HUES6 (cell line): ENCODE measurements at regions not wholly inside any gene's neighbourhood (a gene's known extent, or its start where the extent isn't known, plus 50 kb on each side); places are given as distances from the start of the nearest gene placed in this dataset.

Experiments used
- H3K27ac ChIP-seq: 2 replicates; pipeline ENCODE4 v1.7.0; 2013; ENCODE audit warnings: low read depth, mild to moderate bottlenecking, low read length, inconsistent platforms
- H3K27me3 ChIP-seq: 2 replicates; pipeline ENCODE4 v1.6.1; 2013; ENCODE audit warnings: low read length; ENCODE audit not compliant: control insufficient read depth, insufficient read depth
- H3K36me3 ChIP-seq: 2 replicates; pipeline ENCODE4 v1.6.1; 2013; ENCODE audit warnings: low read length; ENCODE audit not compliant: control insufficient read depth, insufficient read depth
- H3K4me1 ChIP-seq: 2 replicates; pipeline ENCODE4 v1.6.1; 2013; ENCODE audit warnings: low read length; ENCODE audit not compliant: control insufficient read depth, insufficient read depth
- H3K4me3 ChIP-seq: 2 replicates; pipeline ENCODE4 v1.5.1; 2013; ENCODE audit warnings: low read depth, low read length
- H3K9ac ChIP-seq: one replicate; pipeline ENCODE4 v1.6.1; 2013; ENCODE audit warnings: mild to moderate bottlenecking, low read length
- H3K9me3 ChIP-seq: 2 replicates; pipeline ENCODE4 v1.6.1; 2013; ENCODE audit warnings: low read depth, low read length; ENCODE audit not compliant: control insufficient read depth, insufficient read depth

DNA sequence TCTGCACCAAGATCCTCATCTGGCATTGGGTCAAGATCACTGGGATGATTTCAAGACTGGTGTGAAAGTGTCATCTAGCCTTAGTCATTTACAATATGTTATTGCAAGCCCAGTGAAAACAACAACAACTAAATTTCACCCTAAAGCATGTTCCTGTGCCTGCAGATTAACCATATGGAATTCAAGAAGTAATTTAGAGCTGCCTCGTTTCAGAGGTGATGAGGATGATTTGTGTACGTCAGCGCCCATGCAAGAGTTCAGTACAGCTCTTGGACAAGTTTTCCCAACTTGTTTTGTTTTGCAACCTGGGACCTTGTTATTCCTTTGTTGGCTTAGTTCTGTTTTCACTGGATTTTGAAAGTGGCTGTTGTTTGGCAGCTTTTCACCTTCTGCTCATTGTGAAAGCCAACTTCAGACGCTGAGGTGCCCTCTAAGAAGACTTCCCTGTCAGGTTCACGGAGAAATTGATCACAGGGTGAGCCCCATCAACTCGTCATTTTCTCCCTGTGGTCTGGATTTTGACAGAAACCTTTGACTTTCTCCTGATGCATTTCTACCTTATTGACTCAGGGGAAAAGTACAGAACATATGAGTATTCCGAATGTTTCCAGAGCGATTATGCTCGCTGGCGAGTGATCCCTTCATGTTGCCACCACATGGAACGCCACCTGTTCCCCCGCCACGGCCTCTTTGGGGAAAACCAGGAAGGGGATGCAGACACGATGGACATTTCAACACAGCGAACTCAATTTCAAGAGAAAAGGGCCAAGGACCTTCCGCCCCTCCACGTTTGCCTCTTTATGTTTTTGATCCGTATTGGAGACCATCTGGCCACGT, 85.6 kb downstream of the FOXL1 start:
- H3K4me3 ChIP-seq = no peak overlapping the region
- no peaks in the 10 kb centered on the region for H3K27me3 ChIP-seq
- H3K4me1 ChIP-seq = no peaks in the 10 kb centered on the region; the same call in 1 of the 2 replicates
- H3K27ac ChIP-seq = no peak overlapping the region
- no peaks in the 10 kb centered on the region for H3K36me3 ChIP-seq
- no peak overlapping the region for H3K9ac ChIP-seq
- H3K9me3 ChIP-seq = peaks cover 12% of the 10 kb centered on the region; the same call in 1 of the 2 replicates

DNA sequence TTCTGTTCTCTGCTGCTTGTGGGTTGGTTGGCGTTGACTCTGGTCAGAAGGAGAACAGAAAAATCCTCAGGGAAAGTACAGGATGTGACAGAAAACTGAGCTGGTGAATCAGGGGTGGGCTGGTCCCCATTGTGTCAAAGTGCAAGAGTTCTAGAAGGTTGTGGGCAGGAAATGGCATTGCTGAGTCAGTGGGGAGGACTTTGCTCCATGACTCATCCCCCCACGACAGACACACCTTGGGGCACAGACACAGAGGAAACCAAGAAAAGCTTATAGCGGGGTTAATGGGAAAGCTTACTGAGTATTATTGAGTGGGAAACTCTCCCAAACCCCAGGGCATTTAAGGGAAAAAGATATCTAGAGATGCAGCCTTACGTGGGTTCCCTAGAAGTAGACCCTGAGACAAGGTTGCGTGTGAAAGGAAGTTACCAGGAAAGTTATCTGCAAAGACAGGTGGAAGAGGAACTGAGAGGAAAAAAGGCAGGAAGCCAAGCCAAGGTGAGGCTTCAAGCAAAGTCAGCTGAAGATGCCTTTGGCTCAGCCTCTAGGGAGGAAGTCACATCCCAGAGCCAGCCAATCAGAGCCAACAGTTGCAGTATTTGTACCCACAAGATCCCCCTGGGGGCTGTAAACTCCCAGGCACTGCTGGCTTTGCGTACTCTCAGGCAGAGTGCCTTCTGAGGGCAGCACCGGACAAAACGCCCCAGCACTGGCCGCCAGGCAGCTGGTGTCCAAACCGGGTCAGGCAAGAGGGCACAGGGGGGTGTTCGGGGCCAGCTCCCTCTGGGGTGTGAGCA, 86.4 kb downstream of the FOXL1 start:
- H3K9ac ChIP-seq = no peak overlapping the region
- no peak overlapping the region for H3K27ac ChIP-seq
- H3K9me3 ChIP-seq = peaks cover 12% of the 10 kb centered on the region; the same call in 1 of the 2 replicates
- H3K36me3 ChIP-seq = no peaks in the 10 kb centered on the region
- no peak overlapping the region for H3K4me3 ChIP-seq
- peaks cover 3% of the 10 kb centered on the region; the same call in 1 of the 2 replicates for H3K4me1 ChIP-seq
- no peaks in the 10 kb centered on the region for H3K27me3 ChIP-seq

DNA sequence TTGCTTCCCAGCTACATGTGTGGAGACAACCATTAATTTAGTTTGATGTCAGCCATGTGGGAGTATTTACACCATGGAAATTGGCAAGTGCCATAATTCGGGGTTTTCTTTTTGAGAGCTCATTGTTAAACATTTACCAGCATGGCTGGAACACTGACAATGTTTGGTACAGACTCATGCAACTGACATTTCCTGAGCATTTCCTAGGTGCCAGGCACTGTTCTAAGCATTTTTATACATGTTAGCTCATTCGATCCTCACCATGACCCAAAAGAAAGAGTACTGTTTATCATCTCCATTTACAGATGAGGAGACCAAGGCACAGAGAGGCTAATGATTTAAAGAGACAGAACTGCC, 86.9 kb downstream of the FOXL1 start:
- H3K27me3 ChIP-seq = no peaks in the 10 kb centered on the region
- peaks cover 10% of the 10 kb centered on the region; the same call in 1 of the 2 replicates for H3K9me3 ChIP-seq
- peaks cover 3% of the 10 kb centered on the region; the same call in 1 of the 2 replicates for H3K4me1 ChIP-seq
- no peak overlapping the region for H3K27ac ChIP-seq
- H3K9ac ChIP-seq = no peak overlapping the region
- no peaks in the 10 kb centered on the region for H3K36me3 ChIP-seq
- no peak overlapping the region for H3K4me3 ChIP-seq

DNA sequence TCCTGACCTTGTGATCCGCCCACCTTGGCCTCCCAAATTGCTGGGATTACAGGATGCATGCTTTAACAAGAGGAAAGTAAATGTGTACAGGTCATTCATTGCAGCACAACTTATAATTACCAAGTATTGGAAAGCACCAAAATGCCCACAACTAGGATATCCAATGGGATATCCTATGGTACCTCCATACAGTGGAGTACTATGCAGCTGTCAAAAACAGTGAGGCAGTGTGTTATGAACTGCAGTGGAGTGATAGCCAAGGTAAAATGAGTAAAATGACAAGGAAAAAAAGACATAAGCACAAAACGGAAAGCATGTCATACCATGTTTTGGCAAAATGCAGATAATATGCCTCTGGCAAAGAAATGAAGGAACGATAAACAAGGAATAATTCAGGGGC, 87.6 kb downstream of the FOXL1 start:
- Histone ChIP-seq H3K9me3 (peaks cover 10% of the 10 kb centered on the region; the same call in 1 of the 2 replicates), H3K4me1 (peaks cover 3% of the 10 kb centered on the region; the same call in 1 of the 2 replicates), H3K4me3 (no peak overlapping the region), H3K9ac (no peak overlapping the region), H3K27ac (no peak overlapping the region), H3K27me3 (no peaks in the 10 kb centered on the region), H3K36me3 (no peaks in the 10 kb centered on the region)

DNA sequence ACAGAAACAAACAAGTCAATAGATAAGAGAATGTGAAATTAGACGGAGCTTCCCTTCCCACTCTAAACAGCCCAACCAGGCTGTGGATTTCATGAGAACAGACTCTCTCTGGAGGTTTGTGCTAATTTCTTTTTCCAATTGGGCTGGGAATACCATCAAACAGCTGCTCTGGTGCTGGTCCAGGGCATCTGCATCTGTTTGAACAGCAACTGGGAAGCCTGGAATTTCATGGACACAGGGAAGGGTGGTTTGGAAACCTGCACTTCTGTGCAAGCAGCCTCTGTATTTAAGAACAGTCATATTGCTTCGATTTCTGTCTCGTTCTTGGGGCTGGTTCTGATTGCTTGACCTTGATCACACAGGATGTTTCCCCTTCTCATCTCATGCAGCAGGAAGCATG, 88.7 kb downstream of the FOXL1 start:
- no peak overlapping the region for H3K9ac ChIP-seq
- H3K9me3 ChIP-seq = peaks cover 10% of the 10 kb centered on the region; the same call in 1 of the 2 replicates
- peaks cover 3% of the 10 kb centered on the region; the same call in 1 of the 2 replicates for H3K4me1 ChIP-seq
- H3K36me3 ChIP-seq = no peaks in the 10 kb centered on the region
- no peaks in the 10 kb centered on the region for H3K27me3 ChIP-seq
- no peak overlapping the region for H3K27ac ChIP-seq
- no peak overlapping the region for H3K4me3 ChIP-seq

DNA sequence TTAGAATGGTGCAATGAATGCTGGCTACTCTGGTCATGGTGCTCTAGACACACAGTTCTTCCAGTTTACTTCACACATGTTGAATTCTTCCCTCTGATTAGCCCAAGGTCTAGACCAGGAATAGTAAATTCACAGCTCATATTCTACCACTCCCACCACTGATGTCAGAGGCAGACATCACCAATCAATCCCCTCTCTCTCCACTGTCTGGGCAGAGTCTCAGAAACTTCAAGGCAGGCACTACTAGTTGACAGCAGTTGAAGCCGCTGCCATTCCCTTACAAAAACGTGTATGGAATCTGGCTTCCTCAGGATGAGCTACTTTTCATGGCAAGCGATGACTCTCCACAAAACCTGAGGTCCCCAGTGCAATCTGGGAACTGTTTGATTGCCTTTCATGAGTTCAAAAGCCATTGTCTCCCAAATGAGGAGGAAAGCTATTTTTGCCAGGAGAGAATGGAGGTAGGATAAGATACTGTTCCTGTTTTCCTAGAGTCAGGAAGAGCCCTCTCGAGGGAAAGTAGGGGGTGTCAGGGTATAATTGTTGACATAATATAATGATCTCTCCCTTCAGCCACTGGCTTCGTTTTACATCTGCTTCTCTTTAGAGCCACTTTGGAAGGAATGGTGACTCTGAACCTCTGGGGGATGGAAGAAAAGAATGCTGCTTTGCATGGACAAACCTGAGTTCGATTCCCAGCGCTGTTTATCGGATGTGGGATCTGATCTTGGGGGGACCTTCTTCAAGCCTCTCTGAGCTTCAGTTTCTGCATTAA, 90.0 kb downstream of the FOXL1 start:
- Histone ChIP-seq H3K4me3 (no peak overlapping the region), H3K36me3 (no peaks in the 10 kb centered on the region), H3K4me1 (peaks cover 3% of the 10 kb centered on the region; the same call in 1 of the 2 replicates), H3K9ac (no peak overlapping the region), H3K9me3 (peaks cover 19% of the 10 kb centered on the region), H3K27me3 (no peaks in the 10 kb centered on the region), H3K27ac (no peak overlapping the region)

DNA sequence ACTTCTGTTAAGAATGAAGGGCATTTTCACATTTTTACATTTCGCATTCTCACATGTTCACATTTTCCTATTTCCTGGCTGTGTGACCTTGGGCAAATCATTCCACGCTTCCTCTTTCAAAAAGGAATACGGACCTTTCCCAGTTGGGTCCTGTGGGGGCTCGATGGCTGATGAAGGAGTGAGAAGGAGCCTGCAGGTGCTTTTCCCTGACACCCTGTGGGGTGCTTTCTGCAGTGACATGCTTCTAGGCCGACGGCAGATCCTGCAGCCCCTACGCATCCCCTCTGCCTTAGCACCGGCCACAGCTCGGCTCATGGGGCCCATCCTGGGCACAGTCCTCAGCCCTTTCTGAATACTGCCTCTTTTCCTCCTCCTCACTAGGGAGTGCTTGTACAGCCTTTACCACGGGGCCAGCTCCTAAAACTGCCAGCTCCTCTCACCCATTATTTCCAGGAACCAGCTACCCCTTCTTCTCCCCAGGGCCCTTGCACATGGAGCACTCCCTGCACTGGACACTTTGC, 91.0 kb downstream of the FOXL1 start:
- Histone ChIP-seq H3K9me3 (peaks cover 25% of the 10 kb centered on the region), H3K4me1 (peaks cover 3% of the 10 kb centered on the region; the same call in 1 of the 2 replicates), H3K27me3 (peaks cover 2% of the 10 kb centered on the region; the same call in 1 of the 2 replicates), H3K36me3 (no peaks in the 10 kb centered on the region), H3K4me3 (no peak overlapping the region), H3K27ac (no peak overlapping the region), H3K9ac (no peak overlapping the region)

DNA sequence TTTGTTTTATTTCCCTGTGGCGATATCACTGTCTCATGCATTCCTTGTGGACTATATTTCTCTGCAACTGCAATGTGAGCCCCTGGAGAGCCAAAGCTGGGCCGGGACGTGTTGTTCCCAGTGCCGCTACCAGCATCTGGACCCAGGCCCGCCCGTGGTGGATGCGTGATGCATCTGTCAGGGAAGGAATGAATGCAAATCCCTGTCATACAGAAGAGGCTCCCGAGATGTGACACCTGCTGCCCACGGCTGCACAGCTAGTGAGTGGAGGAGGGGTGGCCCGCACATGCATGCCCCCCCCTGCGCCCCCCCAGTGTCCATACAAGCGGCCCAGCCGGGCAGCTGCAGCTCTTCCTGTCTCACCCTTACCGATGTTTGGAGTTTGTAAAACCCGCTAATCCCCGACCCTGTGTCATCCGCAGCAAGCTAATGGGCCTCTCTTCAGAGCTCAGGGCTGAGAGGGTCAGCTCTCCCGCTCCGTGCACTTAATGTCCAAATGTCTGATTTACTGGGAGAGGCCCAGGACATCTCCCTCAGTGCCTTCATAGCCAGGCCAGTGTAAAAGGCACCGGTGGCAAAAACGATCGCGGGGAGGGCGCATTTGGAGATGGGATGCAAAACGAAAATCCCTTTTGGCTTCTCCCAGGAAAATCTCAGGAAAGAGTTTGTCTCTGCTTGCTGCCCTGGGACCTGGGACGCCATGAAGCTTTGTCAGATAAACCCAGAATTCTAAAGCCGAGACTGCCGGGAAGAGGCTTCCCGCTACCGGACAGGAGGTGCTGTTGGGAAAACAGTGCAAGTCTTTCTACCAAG, 91.8 kb downstream of the FOXL1 start:
- Histone ChIP-seq H3K27me3 (peaks cover 6% of the 10 kb centered on the region; the same call in 1 of the 2 replicates), H3K9ac (no peak overlapping the region), H3K4me1 (peaks cover 3% of the 10 kb centered on the region; the same call in 1 of the 2 replicates), H3K36me3 (no peaks in the 10 kb centered on the region), H3K4me3 (no peak overlapping the region), H3K27ac (no peak overlapping the region), H3K9me3 (peaks cover 22% of the 10 kb centered on the region)

DNA sequence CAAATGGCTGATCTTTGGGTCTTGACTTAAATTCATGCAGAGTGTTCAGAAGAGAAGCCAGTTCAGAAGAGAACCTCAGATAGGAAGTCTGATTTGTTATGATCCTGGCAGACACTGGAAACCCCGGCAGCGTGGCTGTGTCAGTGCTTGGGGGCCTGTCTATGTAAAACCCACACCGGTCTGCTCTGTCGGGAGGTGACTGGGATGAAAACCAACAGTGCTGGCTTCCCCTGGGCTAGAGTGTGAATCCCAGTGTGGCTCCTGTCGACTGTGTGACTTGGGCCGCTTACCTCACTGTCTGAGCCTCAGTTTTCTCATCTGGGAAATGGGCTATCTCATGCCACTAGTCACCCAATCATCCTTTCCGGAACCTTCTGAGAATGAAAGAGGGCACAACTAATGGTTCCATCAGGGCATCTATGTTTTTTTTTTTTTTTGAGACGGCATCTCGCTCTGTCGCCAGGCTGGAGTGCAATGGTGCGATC, 92.4 kb downstream of the FOXL1 start:
- H3K4me1 ChIP-seq = peaks cover 3% of the 10 kb centered on the region; the same call in 1 of the 2 replicates
- H3K36me3 ChIP-seq = no peaks in the 10 kb centered on the region
- peaks cover 19% of the 10 kb centered on the region for H3K9me3 ChIP-seq
- no peak overlapping the region for H3K9ac ChIP-seq
- H3K4me3 ChIP-seq = no peak overlapping the region
- no peak overlapping the region for H3K27ac ChIP-seq
- H3K27me3 ChIP-seq = peaks cover 6% of the 10 kb centered on the region; the same call in 1 of the 2 replicates
